Spleen (tissue), 7 donors: ENCODE measurements at regions not wholly inside any gene's neighbourhood (a gene's known extent, or its start where the extent isn't known, plus 50 kb on each side); places are given as distances from the start of the nearest gene placed in this dataset.

Experiments used
- CTCF ChIP-seq, 11 experiments: fragments of 200-600 bp in 7 of 11; fragments of 450-650 bp in 4 of 11; sonication (generic) in 4 of 11; IDR thresholded peaks in 8 of 11; conservative IDR thresholded peaks in 3 of 11; 1 replicate in 7 of 11; 2 replicates in 4 of 11; pipeline versions ENCODE4 v1.4.0 to v1.8.0; 2016 to 2021; ENCODE audit warnings: antibody characterized with exemption in 11 of 11, inconsistent platforms in 4 of 11, mild to moderate bottlenecking in 1 of 11
- POLR2A ChIP-seq, 3 donors: fragments of 450-650 bp; IDR thresholded peaks; one replicate each; pipeline ENCODE4 v1.5.1; 2017; ENCODE audit warnings: antibody characterized with exemption in 3 of 3, mild to moderate bottlenecking in 1 of 3
- donor health status: DM: no; HTN: no; CAD: no; lungs with moderate emphysema.
- donor health status: DM: no; HTN: no; CAD: no.
- donor health status: DM: no; HTN: no; CAD: no.

- TF ChIP-seq POLR2A (IDR thresholded peaks at IDR 0.05), result no peak
- no peak for TF ChIP-seq CTCF (IDR thresholded peaks at IDR 0.05 in 8 of 11, conservative IDR thresholded peaks at IDR 0.05 in 3 of 11)
These were observed 78.6 kb upstream of the MPDZ start for GRCh38 chr9:13358128-13358527.
